ENCODE measurements at regions not wholly inside any gene's neighbourhood (a gene's known extent, or its start where the extent isn't known, plus 50 kb on each side); places are given as distances from the start of the nearest gene placed in this dataset.

DNA sequence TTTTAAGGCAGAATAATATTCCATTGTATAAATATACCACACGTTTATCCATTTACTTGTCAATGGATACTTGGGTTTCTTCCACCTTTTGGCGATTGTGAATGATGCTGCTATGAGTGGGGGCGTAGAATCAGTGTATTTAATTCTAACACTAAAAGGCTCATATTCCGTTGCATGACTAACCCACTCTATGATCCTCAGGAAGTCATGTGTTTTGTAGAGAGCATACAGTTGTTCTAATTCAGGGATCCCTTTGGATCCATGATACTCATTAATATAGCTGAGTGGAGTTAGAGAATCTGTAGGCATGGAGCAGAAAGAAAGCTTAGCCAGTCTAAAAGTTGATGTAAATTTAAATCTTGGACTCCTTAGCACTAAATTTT is 74.2 kb upstream of the TMEM170B start:
- DNase-seq = no peak
- H3K27me3 ChIP-seq (ENCODE audit: control insufficient read depth, insufficient read depth, low read length) = no peaks in the 10 kb centered on the region
- no peak overlapping the region for H3K4ac ChIP-seq (ENCODE audit: low read depth, low read length)
- H4K8ac ChIP-seq (ENCODE audit: low read depth in 2 of 2, low read length in 2 of 2) = no peak overlapping the region
- ATAC-seq (ENCODE audit: low read depth) = no peak
- in situ Hi-C loops (cut with MboI; ENCODE audit: low sequenced_read_pairs) (no loop called here), intact Hi-C loops (cut with micrococcal nuclease) (no loop called here), dilution Hi-C loops (cut with HindIII; ENCODE audit: low sequenced_read_pairs, unreplicated experiment) (no loop called here)
- H2BK15ac ChIP-seq (ENCODE audit: low read depth, low read length) = no peak overlapping the region
- no CpG with 5 or more reads among the region's 4 CpGs for WGBS, 2 experiments (ENCODE audit: extremely low coverage in 2 of 2, insufficient read length in 1 of 2)
- H3K9me3 ChIP-seq (ENCODE audit: control insufficient read depth, insufficient read depth, low read length) = no peaks in the 10 kb centered on the region
- no peak overlapping the region for H2AK5ac ChIP-seq (ENCODE audit: low read depth, low read length)
- H3K79me1 ChIP-seq (ENCODE audit: low read depth in 1 of 2, low read length in 2 of 2) = no peaks in the 10 kb centered on the region
- no peaks in the 10 kb centered on the region for H4K20me1 ChIP-seq (ENCODE audit: insufficient read depth, low read length)
- H2AFZ ChIP-seq (replicated peaks; ENCODE audit: low read length, poor library complexity) = no peak overlapping the region
- H3K9me1 ChIP-seq (ENCODE audit: insufficient read depth, low read length) = no peaks in the 10 kb centered on the region
- H3K4me2 ChIP-seq (ENCODE audit: low read depth, low read length) = 0 out of 2 replicates have a peak overlapping the region, but pooled peaks have one; percentile 30
- H2BK120ac ChIP-seq (ENCODE audit: low read depth, low read length) = no peak overlapping the region
- ChIA-PET POLR2A (ENCODE audit: unreplicated experiment) (no interaction called here), CTCF (no interaction called here)
- H3K14ac ChIP-seq (replicated peaks; ENCODE audit: low read depth, low read length) = no peak overlapping the region
- no peak overlapping the region for H4K91ac ChIP-seq (ENCODE audit: insufficient read depth, low read depth, low read length)
- no peak overlapping the region for H2AK9ac ChIP-seq (replicated peaks; ENCODE audit: low read depth, low read length, poor library complexity)
- H4K5ac ChIP-seq (ENCODE audit: low read depth, low read length) = no peak overlapping the region
- H2BK20ac ChIP-seq (ENCODE audit: low read depth, low read length) = no peak overlapping the region
- H2BK5ac ChIP-seq (ENCODE audit: low read depth, low read length, poor library complexity, severe bottlenecking) = no peak overlapping the region
- no peak overlapping the region for H3K27ac ChIP-seq (ENCODE audit: insufficient read depth, low read length)
- H3K18ac ChIP-seq (ENCODE audit: low read depth, low read length) = no peak overlapping the region
- H3K56ac ChIP-seq (ENCODE audit: extremely low read depth, insufficient read depth, low read length) = no peak overlapping the region
- TF ChIP-seq ELK1 (IDR thresholded peaks at IDR 0.05; ENCODE audit: borderline replicate concordance, low read depth, low read length) (no peak), MAFK (IDR thresholded peaks at IDR 0.05; ENCODE audit: low read depth, low read length) (no peak)
- H3K36me3 ChIP-seq (ENCODE audit: control insufficient read depth, insufficient read depth, low read length) = no peaks in the 10 kb centered on the region
- H3K4me1 ChIP-seq (ENCODE audit: control insufficient read depth, insufficient read depth, low read length) = peaks cover 5% of the 10 kb centered on the region
- H3K4me3 ChIP-seq (ENCODE audit: insufficient read depth, low read depth, low read length) = no peak overlapping the region
- no TSS peak for BruUV-seq (replicated peaks)
- no peak overlapping the region for H3K9ac ChIP-seq (ENCODE audit: low read depth, low read length)
- H3K23ac ChIP-seq (ENCODE audit: low read depth, low read length) = no peak overlapping the region
